Sigmoid colon (tissue), 6 donors: ENCODE measurements at regions not wholly inside any gene's neighbourhood (a gene's known extent, or its start where the extent isn't known, plus 50 kb on each side); places are given as distances from the start of the nearest gene placed in this dataset.
A peak's percentile ranks its signal among the peaks of the same experiment; 100 is the strongest.

ENCODE experiments used
- DNase-seq: peaks from one replicate; pipeline ENCODE4 v3.0.0-alpha.2; 2019
- H3K27ac ChIP-seq, 4 donors: fragments of 200-600 bp; sonication (generic); one replicate each; pipeline ENCODE4 v1.5.1; 2016 to 2019; ENCODE audit warnings: mild to moderate bottlenecking in 1 of 4
- H3K27me3 ChIP-seq, 3 donors: fragments of 200-600 bp; sonication (generic); one replicate each; pipeline ENCODE4 v1.5.1; 2019; ENCODE audit warnings: mild to moderate bottlenecking in 1 of 3
- H3K36me3 ChIP-seq, 4 donors: fragments of 200-600 bp; sonication (generic); one replicate each; pipeline ENCODE4 v1.5.1; 2016 to 2019
- H3K4me1 ChIP-seq, 4 donors: fragments of 200-600 bp; sonication (generic); one replicate each; pipeline ENCODE4 v1.5.1; 2017 to 2019
- H3K4me3 ChIP-seq, 4 donors: fragments of 200-600 bp; sonication (generic); one replicate each; pipeline ENCODE4 v1.5.1; 2017 to 2019; ENCODE audit warnings: mild to moderate bottlenecking in 2 of 4, moderate library complexity in 1 of 4
- H3K9me3 ChIP-seq, 4 donors: fragments of 200-600 bp in 3 of 4; sonication (generic) in 3 of 4; one replicate each; pipeline versions ENCODE4 v1.5.1 to v1.6.1; 2013 to 2019
- EP300 ChIP-seq, 4 donors: sonication (generic); formaldehyde crosslinking; IDR thresholded peaks; one replicate each; pipeline ENCODE4 v1.6.1; 2017; ENCODE audit warnings: antibody characterized with exemption in 4 of 4
- POLR2A ChIP-seq, 2 donors: fragments of 450-650 bp; IDR thresholded peaks; one replicate each; pipeline ENCODE4 v1.6.1; 2016; ENCODE audit warnings: antibody characterized with exemption in 2 of 2, mild to moderate bottlenecking in 2 of 2, moderate library complexity in 2 of 2
- POLR2AphosphoS5 ChIP-seq, 4 donors: sonication (generic); formaldehyde crosslinking; IDR thresholded peaks; one replicate each; pipeline ENCODE4 v1.6.1; 2017; ENCODE audit warnings: antibody characterized with exemption in 4 of 4
- WGBS, 2 donors: extraction: QIAGEN DNeasy Blood & Tissue Kit; methylation state at CpG; one replicate each; pipeline ENCODE4 v1.1.7; 2013; 5-methylcytosine and 5-hydroxymethylcytosine counted together
- intact Hi-C: fragments of 100-400 bp; cut with DNase I; formaldehyde crosslinking; loops from one replicate; pipeline ENCODE4 v1.15.1; 2023
- TF ChIP-seq, protein P1 (sequence below), 4 experiments: fragments of 450-650 bp in 3 of 4; fragments of 200-600 bp in 1 of 4; IDR thresholded peaks; one replicate each; pipeline ENCODE4 v1.5.1; 2016 to 2019; ENCODE audit warnings: antibody characterized with exemption in 4 of 4, mild to moderate bottlenecking in 3 of 4, moderate library complexity in 2 of 4
- donor health status: healthy with polysubstance abuse.
- donor health status: healthy.

DNA sequence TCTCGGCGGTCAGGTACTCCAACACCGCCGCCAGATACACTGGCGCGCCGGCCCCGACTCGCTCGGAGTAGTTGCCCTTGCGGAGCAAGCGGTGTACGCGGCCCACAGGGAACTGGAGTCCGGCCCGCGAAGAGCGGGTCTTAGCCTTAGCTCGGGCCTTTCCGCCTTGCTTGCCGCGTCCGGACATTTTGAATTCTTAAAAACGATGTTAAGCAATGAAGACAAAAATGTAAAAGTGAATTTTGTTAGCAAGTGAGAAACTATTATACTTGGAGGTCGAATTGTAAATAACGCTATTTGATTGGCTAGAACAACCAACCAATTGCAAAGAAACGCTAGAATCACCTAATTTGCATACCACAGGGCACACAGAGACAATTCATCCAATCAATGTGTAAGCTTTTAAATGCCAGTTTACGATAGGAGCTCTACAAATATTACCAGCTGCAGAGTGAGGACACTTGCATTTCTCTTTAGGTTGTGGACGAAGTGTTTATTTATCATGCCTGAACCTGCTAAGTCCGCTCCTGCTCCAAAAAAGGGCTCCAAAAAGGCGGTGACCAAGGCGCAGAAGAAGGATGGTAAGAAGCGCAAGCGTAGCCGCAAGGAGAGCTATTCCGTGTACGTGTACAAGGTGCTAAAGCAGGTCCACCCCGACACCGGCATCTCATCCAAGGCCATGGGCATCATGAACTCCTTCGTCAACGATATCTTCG is 112.0 kb downstream of the HFE start:
- Histone ChIP-seq H3K4me1 (peaks cover 0 to 29% (median 26%) of the 10 kb centered on the region in 4 donors), H3K27me3 (no peaks in the 10 kb centered on the region), H3K36me3 (no peaks in the 10 kb centered on the region), H3K27ac (peak overlapping the region; percentile 88 to 97 (median 96)), H3K4me3 (peak overlapping the region; percentile 49 to 68 (median 65)), H3K9me3 (no peaks in the 10 kb centered on the region)
- TF ChIP-seq EP300 (IDR thresholded peaks at IDR 0.05) (peak in 1 of 4 donors; percentile 6), POLR2A (IDR thresholded peaks at IDR 0.05) (peak; percentile 85 to 95), POLR2AphosphoS5 (IDR thresholded peaks at IDR 0.05) (peak; percentile 97 to 99 (median 99))
- TF ChIP-seq, protein P1, sequence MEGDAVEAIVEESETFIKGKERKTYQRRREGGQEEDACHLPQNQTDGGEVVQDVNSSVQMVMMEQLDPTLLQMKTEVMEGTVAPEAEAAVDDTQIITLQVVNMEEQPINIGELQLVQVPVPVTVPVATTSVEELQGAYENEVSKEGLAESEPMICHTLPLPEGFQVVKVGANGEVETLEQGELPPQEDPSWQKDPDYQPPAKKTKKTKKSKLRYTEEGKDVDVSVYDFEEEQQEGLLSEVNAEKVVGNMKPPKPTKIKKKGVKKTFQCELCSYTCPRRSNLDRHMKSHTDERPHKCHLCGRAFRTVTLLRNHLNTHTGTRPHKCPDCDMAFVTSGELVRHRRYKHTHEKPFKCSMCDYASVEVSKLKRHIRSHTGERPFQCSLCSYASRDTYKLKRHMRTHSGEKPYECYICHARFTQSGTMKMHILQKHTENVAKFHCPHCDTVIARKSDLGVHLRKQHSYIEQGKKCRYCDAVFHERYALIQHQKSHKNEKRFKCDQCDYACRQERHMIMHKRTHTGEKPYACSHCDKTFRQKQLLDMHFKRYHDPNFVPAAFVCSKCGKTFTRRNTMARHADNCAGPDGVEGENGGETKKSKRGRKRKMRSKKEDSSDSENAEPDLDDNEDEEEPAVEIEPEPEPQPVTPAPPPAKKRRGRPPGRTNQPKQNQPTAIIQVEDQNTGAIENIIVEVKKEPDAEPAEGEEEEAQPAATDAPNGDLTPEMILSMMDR (IDR thresholded peaks at IDR 0.05): no peak
- intact Hi-C loops: no loop called here
- DNase-seq: peak; percentile 85
- 0% methylated on average over 42 of the region's 42 CpGs for WGBS, 2 donors

DNA sequence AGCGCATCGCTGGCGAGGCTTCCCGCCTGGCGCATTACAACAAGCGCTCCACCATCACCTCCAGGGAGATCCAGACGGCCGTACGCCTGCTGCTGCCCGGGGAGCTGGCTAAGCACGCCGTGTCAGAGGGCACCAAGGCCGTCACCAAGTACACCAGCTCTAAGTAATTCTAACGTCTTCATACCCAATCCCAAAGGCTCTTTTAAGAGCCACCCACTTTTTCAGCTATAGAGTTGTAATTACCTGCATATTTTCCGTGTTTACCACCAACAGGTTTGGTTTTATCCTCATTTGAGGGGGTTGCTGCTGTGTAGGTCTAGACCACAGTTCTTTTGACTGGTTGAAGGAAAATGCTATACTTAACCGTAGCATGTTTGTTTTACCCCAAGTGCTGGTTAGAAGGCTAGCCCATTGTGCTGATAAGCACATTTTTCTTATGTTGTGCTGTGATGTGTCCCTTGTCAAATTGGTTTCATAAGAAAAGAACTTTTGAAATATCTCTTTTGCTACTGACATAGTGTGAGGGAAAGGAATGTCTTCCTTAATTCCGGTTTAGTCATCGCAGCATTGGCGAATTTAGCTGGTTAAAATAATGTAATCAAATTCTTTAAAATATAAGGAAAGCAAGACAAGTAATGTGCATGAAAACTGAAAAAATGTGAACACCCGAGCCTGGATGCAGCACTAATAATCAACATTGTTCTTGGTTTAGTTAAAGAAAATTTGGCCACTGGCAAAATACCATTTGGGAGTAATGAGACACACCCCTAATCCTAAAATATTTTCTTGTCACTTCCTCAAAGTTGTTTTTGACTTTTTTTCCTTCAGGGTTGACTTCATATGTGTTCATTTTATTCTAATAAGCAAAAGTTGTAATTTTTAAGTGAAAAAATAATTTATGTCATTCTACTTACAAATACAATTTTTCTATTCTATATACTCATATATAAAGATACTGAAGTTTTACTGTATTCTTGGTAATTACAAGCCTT is 112.8 kb downstream of the HFE start:
- Histone ChIP-seq H3K4me1 (peaks cover 0 to 23% (median 22%) of the 10 kb centered on the region in 4 donors), H3K36me3 (no peaks in the 10 kb centered on the region), H3K4me3 (peak overlapping the region; percentile 49 to 68 (median 65)), H3K27me3 (no peaks in the 10 kb centered on the region), H3K9me3 (no peaks in the 10 kb centered on the region), H3K27ac (peak overlapping the region; percentile 88 to 97 (median 96))
- 4 to 5% methylated on average over 20 of the region's 20 CpGs for WGBS, 2 donors
- peak; percentile 80 for DNase-seq
- intact Hi-C loops: loop anchor here (10.0 kb wide), 1 partner anchor 935 kb away; a partner anchor contains a TSS
- TF ChIP-seq POLR2A (IDR thresholded peaks at IDR 0.05): no peak
- no peak for TF ChIP-seq EP300 (IDR thresholded peaks at IDR 0.05)
- TF ChIP-seq, protein P1 (IDR thresholded peaks at IDR 0.05): no peak
- no peak for TF ChIP-seq POLR2AphosphoS5 (IDR thresholded peaks at IDR 0.05)

DNA sequence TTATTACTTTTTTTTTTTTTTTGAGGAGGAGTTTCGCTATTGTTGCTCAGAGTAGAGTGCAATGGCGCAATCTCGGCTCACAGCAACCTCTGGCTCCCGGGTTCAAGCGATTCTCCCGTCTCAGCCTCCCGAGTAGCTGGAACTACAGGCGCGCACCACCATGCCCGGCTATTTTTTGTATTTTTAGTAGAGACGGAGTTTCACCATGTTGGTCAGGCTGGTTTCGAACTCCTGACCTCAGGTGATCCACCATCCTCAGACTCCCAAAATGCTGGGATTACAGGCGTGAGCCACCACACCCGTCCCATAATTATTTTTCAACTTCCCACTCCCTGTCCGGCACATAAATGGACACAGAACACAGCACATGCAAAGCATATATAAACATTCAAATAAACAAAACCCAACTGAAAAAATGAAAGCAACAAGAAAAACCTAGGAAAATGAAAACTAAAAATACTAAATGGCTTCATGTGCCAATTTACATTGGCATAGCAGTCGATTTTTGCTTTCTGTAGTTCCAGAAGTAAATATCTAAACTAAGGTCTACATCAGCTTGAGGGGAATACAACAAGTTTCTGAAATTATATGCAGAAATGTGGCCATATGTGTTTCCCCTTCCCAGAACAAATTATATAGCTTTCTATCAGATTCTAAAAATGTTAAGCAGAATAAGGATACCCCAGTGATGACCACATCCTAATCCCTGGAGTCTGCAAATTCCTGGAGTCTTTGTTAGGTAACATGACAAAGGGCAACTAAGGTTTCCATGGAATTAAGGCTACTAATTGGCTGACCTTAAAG is 113.9 kb downstream of the HFE start:
- no peak overlapping the region for H3K27ac ChIP-seq
- intact Hi-C loops: loop anchor here (10.0 kb wide), 1 partner anchor 934 kb away; a partner anchor contains a TSS
- WGBS, 2 donors: 94 to 95% methylated on average over 16 of the region's 16 CpGs
- no peaks in the 10 kb centered on the region for H3K9me3 ChIP-seq
- no peak for TF ChIP-seq EP300 (IDR thresholded peaks at IDR 0.05)
- no peak for TF ChIP-seq POLR2A (IDR thresholded peaks at IDR 0.05)
- TF ChIP-seq POLR2AphosphoS5 (IDR thresholded peaks at IDR 0.05): no peak
- TF ChIP-seq, protein P1 (IDR thresholded peaks at IDR 0.05): no peak
- DNase-seq: no peak
- no peak overlapping the region for H3K4me3 ChIP-seq
- H3K36me3 ChIP-seq: no peaks in the 10 kb centered on the region
- H3K4me1 ChIP-seq: peaks cover 0 to 24% (median 20%) of the 10 kb centered on the region in 4 donors
- H3K27me3 ChIP-seq: no peaks in the 10 kb centered on the region

DNA sequence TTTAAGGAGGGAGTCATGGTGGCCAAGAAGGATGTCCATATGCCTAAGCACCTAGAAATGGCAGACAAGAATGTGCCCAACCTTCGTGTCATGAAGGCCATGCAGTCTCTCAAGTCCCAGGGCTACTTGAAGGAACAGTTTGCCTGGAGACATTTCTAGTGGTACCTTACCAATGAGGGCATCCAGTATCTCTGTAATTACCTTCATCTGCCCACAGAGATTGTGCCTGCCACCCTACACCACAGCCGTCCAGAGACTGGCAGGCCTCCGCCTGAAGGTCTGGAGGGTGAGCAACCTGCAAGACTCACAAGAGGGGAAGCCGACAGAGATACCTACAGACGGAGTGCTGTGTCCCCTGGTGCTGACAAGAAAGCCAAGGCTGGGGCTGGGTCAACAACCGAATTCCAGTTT is 115.0 kb downstream of the HFE start:
- Histone ChIP-seq H3K36me3 (no peaks in the 10 kb centered on the region), H3K4me1 (peaks cover 0 to 27% (median 18%) of the 10 kb centered on the region in 4 donors), H3K9me3 (no peaks in the 10 kb centered on the region), H3K27me3 (no peaks in the 10 kb centered on the region), H3K4me3 (no peak overlapping the region), H3K27ac (no peak overlapping the region)
- intact Hi-C loops: loop anchor here (10.0 kb wide), 1 partner anchor 933 kb away; a partner anchor contains a TSS
- TF ChIP-seq, protein P1 (IDR thresholded peaks at IDR 0.05): no peak
- TF ChIP-seq EP300 (IDR thresholded peaks at IDR 0.05): no peak
- 88 to 90% methylated on average over 6 of the region's 6 CpGs for WGBS, 2 donors
- no peak for DNase-seq
